Calu3 (cell line): ENCODE measurements at regions not wholly inside any gene's neighbourhood (a gene's known extent, or its start where the extent isn't known, plus 50 kb on each side); places are given as distances from the start of the nearest gene placed in this dataset.

Experiments used
- BruUV-seq: library from RNA; stranded (reverse); fragments of 400-500 nt; replicated peaks from 2 replicates; lab custom pipeline; 2021; lab: Mats Ljungman, UMichigan
- CTCF ChIA-PET: fragments of 300-600 bp; sonication (Branson Sonifier 250); formaldehyde crosslinking; loops from one replicate; lab custom pipeline; 2022; ENCODE audit warnings: antibody characterized with exemption; lab: Charles Lee
- DNase-seq: peaks from one replicate; pipeline ENCODE4 v3.0.0; 2022
- H3K27ac Mint-ChIP-seq: one replicate; pipeline ENCODE4 v1.8.0; 2022; ENCODE audit warnings: mixed read lengths; ENCODE audit not compliant: unreplicated experiment
- H3K27me3 Mint-ChIP-seq: one replicate; pipeline ENCODE4 v1.8.0; 2022; ENCODE audit warnings: mixed read lengths; ENCODE audit not compliant: unreplicated experiment
- H3K36me3 Mint-ChIP-seq: one replicate; pipeline ENCODE4 v1.8.0; 2022; ENCODE audit warnings: mild to moderate bottlenecking, moderate library complexity, mixed read lengths; ENCODE audit not compliant: insufficient read depth, unreplicated experiment
- H3K4me1 Mint-ChIP-seq: one replicate; pipeline ENCODE4 v1.8.0; 2022; ENCODE audit warnings: mild to moderate bottlenecking, low read depth, mixed read lengths; ENCODE audit not compliant: unreplicated experiment
- H3K4me3 Mint-ChIP-seq: one replicate; pipeline ENCODE4 v1.8.0; 2022; ENCODE audit warnings: mild to moderate bottlenecking, low read depth, moderate library complexity, mixed read lengths; ENCODE audit not compliant: unreplicated experiment
- H3K9me3 Mint-ChIP-seq: one replicate; pipeline ENCODE4 v1.8.0; 2022; ENCODE audit warnings: low read depth, mixed read lengths; ENCODE audit not compliant: unreplicated experiment
- CTCF ChIP-seq: fragments of 200-600 bp; IDR thresholded peaks from one replicate; pipeline ENCODE4 v1.8.0; 2022; ENCODE audit warnings: antibody characterized with exemption; ENCODE audit not compliant: unreplicated experiment
- intact Hi-C: fragments of 100-400 bp; cut with micrococcal nuclease; formaldehyde crosslinking; loops from one replicate; pipeline ENCODE4 v1.10.0; 2022; ENCODE audit not compliant: unreplicated experiment

GRCh38 chr3:147471741-147472140, 62.6 kb downstream of the ZIC1 start:
- BruUV-seq = no TSS peak
- intact Hi-C loops = no loop called here
- H3K36me3 Mint-ChIP-seq = no peaks in the 10 kb centered on the region
- no peak for TF ChIP-seq CTCF
- H3K4me1 Mint-ChIP-seq = no peaks in the 10 kb centered on the region
- no peak overlapping the region for H3K27ac Mint-ChIP-seq
- no peak for DNase-seq
- CTCF ChIA-PET = no interaction called here
- H3K9me3 Mint-ChIP-seq = peaks cover 3% of the 10 kb centered on the region
- H3K27me3 Mint-ChIP-seq = no peaks in the 10 kb centered on the region
- no peak overlapping the region for H3K4me3 Mint-ChIP-seq

GRCh38 chr3:147472846-147473245, 63.7 kb downstream of the ZIC1 start:
- no peak for DNase-seq
- Mint-ChIP-seq H3K36me3 (no peaks in the 10 kb centered on the region), H3K9me3 (peaks cover 3% of the 10 kb centered on the region), H3K27ac (no peak overlapping the region), H3K27me3 (no peaks in the 10 kb centered on the region), H3K4me3 (no peak overlapping the region), H3K4me1 (no peaks in the 10 kb centered on the region)
- intact Hi-C loops = no loop called here
- no peak for TF ChIP-seq CTCF
- CTCF ChIA-PET = interaction anchor here (1.5 kb wide), 1 partner anchor 10 kb away, joined by 3 read pairs; no protein-coding TSS in a partner anchor
- BruUV-seq = no TSS peak

GRCh38 chr3:147483145-147483544, 74.0 kb downstream of the ZIC1 start:
- intact Hi-C loops = no loop called here
- no peak for TF ChIP-seq CTCF
- H3K4me3 Mint-ChIP-seq = no peak overlapping the region
- BruUV-seq = no TSS peak
- H3K27ac Mint-ChIP-seq = no peak overlapping the region
- CTCF ChIA-PET = no interaction called here
- no peaks in the 10 kb centered on the region for H3K4me1 Mint-ChIP-seq
- no peaks in the 10 kb centered on the region for H3K36me3 Mint-ChIP-seq
- no peaks in the 10 kb centered on the region for H3K27me3 Mint-ChIP-seq
- no peak for DNase-seq
- H3K9me3 Mint-ChIP-seq = no peaks in the 10 kb centered on the region

GRCh38 chr3:147483578-147483977, 74.4 kb downstream of the ZIC1 start:
- Mint-ChIP-seq H3K27me3 (no peaks in the 10 kb centered on the region), H3K4me1 (no peaks in the 10 kb centered on the region), H3K36me3 (no peaks in the 10 kb centered on the region), H3K27ac (no peak overlapping the region), H3K9me3 (no peaks in the 10 kb centered on the region), H3K4me3 (no peak overlapping the region)
- intact Hi-C loops = no loop called here
- no TSS peak for BruUV-seq
- DNase-seq = no peak
- TF ChIP-seq CTCF = no peak
- CTCF ChIA-PET = no interaction called here
